K562 (cell line): ENCODE measurements at regions not wholly inside any gene's neighbourhood (a gene's known extent, or its start where the extent isn't known, plus 50 kb on each side); places are given as distances from the start of the nearest gene placed in this dataset.

ENCODE experiments used
- ATAC-seq: fragments of 200-7000 bp; cut with Tn5 transposase; 3 replicates; pipeline ENCODE4 v1.9.1; 2020; ENCODE audit warnings: moderate library complexity
- BruUV-seq: library from RNA; stranded (reverse); fragments of 400-500 nt; replicated peaks from 2 replicates; lab custom pipeline; 2021; lab: Mats Ljungman, UMichigan
- CTCF ChIA-PET: fragments of 300-600 bp; formaldehyde crosslinking; extraction: SDS; loops from one replicate; lab custom pipeline; 2021; ENCODE audit warnings: low intra/inter-chr PET ratio; lab: Yijun Ruan, JAX
- POLR2A ChIA-PET: fragments of 300-600, 350-650 bp; sonication (Branson Sonifier 250); formaldehyde crosslinking; extraction: SDS; loops from one replicate; lab custom pipeline; 2021; ENCODE audit warnings: antibody characterized with exemption, inconsistent platforms; lab: Yijun Ruan, JAX
- DNase-seq, 4 experiments: peaks; one replicate each; pipeline versions ENCODE4 v3.0.0 to v3.0.0-alpha.2; 2011 to 2018; ENCODE audit warnings: low spot score in 3 of 4, mixed read lengths in 3 of 4; ENCODE audit errors: extremely low read depth in 1 of 4
- FAIRE-seq: peaks from 2 replicates; lab custom pipeline; 2011; peaks lifted over from hg19 to GRCh38; lab: Jason Lieb, UNC
- H2AFZ ChIP-seq: 2 replicates; pipeline ENCODE4 v1.6.0; 2011; ENCODE audit warnings: low read depth, low read length, control low read depth, inconsistent platforms
- H3K27ac ChIP-seq: fragments of 200-600 bp; 3 replicates; pipeline ENCODE4 v1.8.0; 2011; ENCODE audit warnings: low read depth, mild to moderate bottlenecking, control low read depth, inconsistent platforms, low read length, moderate library complexity, mixed read lengths; ENCODE audit errors: extremely low read depth
- H3K27me3 ChIP-seq, 2 experiments: fragments of 300-600 bp in 1 of 2; 2 replicates in 1 of 2; 3 replicates in 1 of 2; pipeline versions ENCODE4 v1.6.0 to v1.8.0; 2011; ENCODE audit warnings: inconsistent platforms in 2 of 2, low read length in 2 of 2, mild to moderate bottlenecking in 1 of 2, mixed read lengths in 1 of 2, moderate library complexity in 1 of 2; ENCODE audit not compliant: control insufficient read depth in 2 of 2, insufficient read depth in 2 of 2
- H3K36me3 ChIP-seq: fragments of 300-600 bp; 3 replicates; pipeline ENCODE4 v1.8.0; 2011; ENCODE audit warnings: mild to moderate bottlenecking, low read length, inconsistent platforms; ENCODE audit not compliant: control insufficient read depth, insufficient read depth
- H3K4me1 ChIP-seq, 2 experiments: fragments of 200-600 bp in 1 of 2; replicated peaks in 1 of 2; 2 replicates in 1 of 2; 3 replicates in 1 of 2; pipeline versions ENCODE4 v1.5.1 to v1.8.0; 2011; ENCODE audit warnings: inconsistent platforms in 2 of 2, low read length in 2 of 2, mild to moderate bottlenecking in 1 of 2, mixed read lengths in 1 of 2, moderate library complexity in 1 of 2; ENCODE audit not compliant: control insufficient read depth in 2 of 2, insufficient read depth in 2 of 2
- H3K4me2 ChIP-seq: 2 replicates; pipeline ENCODE4 v1.6.1; 2011; ENCODE audit warnings: low read length, control low read depth, inconsistent platforms, mixed read lengths; ENCODE audit not compliant: insufficient read depth
- H3K4me3 ChIP-seq: fragments of 200-600 bp; sonication (generic), shearing (Covaris generic); 2 replicates; pipeline ENCODE4 v1.5.1; 2016; ENCODE audit warnings: control low read depth, inconsistent platforms
- H3K79me2 ChIP-seq: fragments of 200-600 bp; 3 replicates; pipeline ENCODE4 v1.8.0; 2011; ENCODE audit warnings: low read length, inconsistent platforms; ENCODE audit not compliant: control insufficient read depth, insufficient read depth
- H3K9ac ChIP-seq, 2 experiments: 2 replicates each; pipeline versions ENCODE4 v1.6.0 to v1.6.1; 2011; ENCODE audit warnings: low read depth in 2 of 2, low read length in 2 of 2, control low read depth in 1 of 2, inconsistent platforms in 1 of 2, mild to moderate bottlenecking in 1 of 2, mixed read lengths in 1 of 2; ENCODE audit not compliant: insufficient read depth in 1 of 2
- H3K9me1 ChIP-seq: one replicate; pipeline ENCODE4 v1.6.0; 2011; ENCODE audit warnings: inconsistent platforms, mild to moderate bottlenecking, low read length, moderate library complexity; ENCODE audit not compliant: control insufficient read depth, insufficient read depth
- H3K9me3 ChIP-seq: replicated peaks from 2 replicates; pipeline ENCODE4 v1.5.1; 2011; ENCODE audit warnings: low read depth, low read length, inconsistent platforms; ENCODE audit not compliant: control insufficient read depth, insufficient read depth
- H4K20me1 ChIP-seq: replicated peaks from 2 replicates; pipeline ENCODE4 v1.6.1; 2011; ENCODE audit warnings: low read length, inconsistent platforms, mixed read lengths; ENCODE audit not compliant: control insufficient read depth, insufficient read depth
- GABPB2 ChIP-seq: fragments of 250-450 bp; sonication (Bioruptor Pico); conservative IDR thresholded peaks from 2 replicates; pipeline ENCODE4 v1.5.1; 2021; ENCODE audit warnings: mild to moderate bottlenecking
- U2AF1 ChIP-seq: fragments of 200-400 bp; formaldehyde crosslinking; optimal IDR thresholded peaks from 2 replicates; pipeline ENCODE3; 2017; ENCODE audit warnings: mild to moderate bottlenecking, low read depth, low read length, moderate library complexity
- ZNF518B ChIP-seq: fragments of 250-450 bp; sonication (Bioruptor Pico); IDR thresholded peaks from 2 replicates; pipeline ENCODE4 v1.5.0; 2021; ENCODE audit warnings: mild to moderate bottlenecking, moderate library complexity
- WGBS: fragments of 100-300 bp; shearing (Covaris generic); methylation state at CpG from one replicate; pipeline ENCODE4 v1.1.6; 2016; ENCODE audit warnings: low coverage, mixed read lengths; ENCODE audit not compliant: insufficient coverage; ENCODE audit errors: missing lambda C conversion rate; 5-methylcytosine and 5-hydroxymethylcytosine counted together
- in situ Hi-C: fragments of 300-500 bp; cut with MboI; formaldehyde crosslinking; loops from 4 replicates; pipeline ENCODE4 v1.15.0; 2018; ENCODE audit warnings: inconsistent platforms, mixed read lengths
- intact Hi-C: fragments of 100-400 bp; cut with micrococcal nuclease; formaldehyde crosslinking; loops from 2 replicates; pipeline ENCODE4 v1.14.2; 2022

GRCh38 chr3:59263152-59263551 lies 213.3 kb upstream of the CFAP20DC start:
- H3K27ac ChIP-seq: no peak overlapping the region
- H3K27me3 ChIP-seq: no peaks in the 10 kb centered on the region
- no peak for ATAC-seq
- 0% methylated on average over 3 of the region's 3 CpGs for WGBS
- H3K9me3 ChIP-seq: no peaks in the 10 kb centered on the region
- no peak for TF ChIP-seq U2AF1
- no peak for TF ChIP-seq ZNF518B (CRISPR knock-in tag)
- no peak for TF ChIP-seq GABPB2 (CRISPR knock-in tag)
- TF ChIP-seq, all 486 proteins: peak for 0
- ChIA-PET CTCF (no interaction called here), POLR2A (no interaction called here)
- intact Hi-C loops (no loop called here), in situ Hi-C loops (no loop called here)
- BruUV-seq: no TSS peak
- no peak overlapping the region for H3K4me3 ChIP-seq
- H3K9ac ChIP-seq: no peak overlapping the region
- no peaks in the 10 kb centered on the region for H3K79me2 ChIP-seq
- FAIRE-seq (no peak), DNase-seq (no peak)
- no peaks in the 10 kb centered on the region for H3K9me1 ChIP-seq
- no peaks in the 10 kb centered on the region for H4K20me1 ChIP-seq
- no peaks in the 10 kb centered on the region for H3K36me3 ChIP-seq
- H3K4me1 ChIP-seq: no peaks in the 10 kb centered on the region
- H2AFZ ChIP-seq: no peak overlapping the region
- no peak overlapping the region for H3K4me2 ChIP-seq
